Activated CD8-positive, alpha-beta memory T cell treated with anti-CD3 and anti-CD28 coated beads, Interleukin-2, amount 50 U/mL, for 48 hours (primary cell): ENCODE measurements at regions not wholly inside any gene's neighbourhood (a gene's known extent, or its start where the extent isn't known, plus 50 kb on each side); places are given as distances from the start of the nearest gene placed in this dataset.
"Not testable (repeated sequence)": the region's sequence is repeated elsewhere in the genome, so short reads cannot be mapped to it uniquely, and the experiment has no call there.

Source experiments
- DNase-seq: peaks from one replicate; pipeline ENCODE4 v3.0.0-alpha.2; 2020

DNA sequence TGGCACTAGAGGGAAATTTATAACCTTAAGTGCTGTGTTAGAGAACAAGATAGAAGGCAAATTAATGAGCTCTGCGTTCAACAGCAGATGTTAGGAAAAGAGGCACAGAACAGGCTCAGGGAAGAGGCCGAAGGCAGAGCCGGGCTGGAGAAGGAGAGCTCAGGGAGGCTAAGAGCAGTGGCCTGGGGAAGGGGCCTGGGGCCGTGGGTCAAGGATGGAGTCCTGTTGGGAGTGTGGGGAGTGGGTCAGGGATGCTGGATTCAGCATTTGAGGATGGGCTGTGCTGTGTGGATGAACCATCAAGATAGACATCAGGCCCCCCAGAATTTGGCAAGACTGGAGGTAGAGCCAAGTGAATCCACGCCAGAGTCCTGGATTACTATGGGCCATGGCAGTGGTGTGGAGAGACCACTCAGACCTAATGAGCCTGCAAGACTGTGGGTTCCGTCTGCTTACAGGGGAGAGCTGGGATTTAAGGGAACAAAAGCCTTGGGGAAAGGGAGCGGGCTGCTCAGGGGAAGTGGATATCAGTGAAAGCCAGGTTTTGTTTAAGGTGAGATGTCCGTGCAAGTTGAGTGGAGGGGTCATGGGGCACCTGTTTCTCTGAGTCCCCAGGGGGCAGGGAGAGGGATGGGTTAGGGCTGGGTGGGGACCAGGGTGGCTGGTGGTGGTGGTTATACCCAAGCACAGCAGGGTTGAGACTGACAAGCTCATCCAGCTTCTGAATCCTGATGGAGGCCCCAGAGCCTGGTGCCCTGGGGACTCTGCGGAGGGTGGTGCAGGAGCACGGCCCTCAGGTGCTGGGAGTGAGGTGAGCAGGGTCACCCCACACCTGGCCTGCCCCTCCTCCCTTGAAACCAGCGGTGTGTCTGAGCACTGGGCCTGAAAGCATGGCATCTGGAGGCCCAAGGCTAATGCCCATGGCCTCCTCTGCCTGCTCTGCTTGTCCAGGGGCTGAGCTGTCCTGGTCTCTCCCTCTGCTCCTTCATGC, 101.7 kb downstream of the BMS1 start:
- DNase-seq: no peak

DNA sequence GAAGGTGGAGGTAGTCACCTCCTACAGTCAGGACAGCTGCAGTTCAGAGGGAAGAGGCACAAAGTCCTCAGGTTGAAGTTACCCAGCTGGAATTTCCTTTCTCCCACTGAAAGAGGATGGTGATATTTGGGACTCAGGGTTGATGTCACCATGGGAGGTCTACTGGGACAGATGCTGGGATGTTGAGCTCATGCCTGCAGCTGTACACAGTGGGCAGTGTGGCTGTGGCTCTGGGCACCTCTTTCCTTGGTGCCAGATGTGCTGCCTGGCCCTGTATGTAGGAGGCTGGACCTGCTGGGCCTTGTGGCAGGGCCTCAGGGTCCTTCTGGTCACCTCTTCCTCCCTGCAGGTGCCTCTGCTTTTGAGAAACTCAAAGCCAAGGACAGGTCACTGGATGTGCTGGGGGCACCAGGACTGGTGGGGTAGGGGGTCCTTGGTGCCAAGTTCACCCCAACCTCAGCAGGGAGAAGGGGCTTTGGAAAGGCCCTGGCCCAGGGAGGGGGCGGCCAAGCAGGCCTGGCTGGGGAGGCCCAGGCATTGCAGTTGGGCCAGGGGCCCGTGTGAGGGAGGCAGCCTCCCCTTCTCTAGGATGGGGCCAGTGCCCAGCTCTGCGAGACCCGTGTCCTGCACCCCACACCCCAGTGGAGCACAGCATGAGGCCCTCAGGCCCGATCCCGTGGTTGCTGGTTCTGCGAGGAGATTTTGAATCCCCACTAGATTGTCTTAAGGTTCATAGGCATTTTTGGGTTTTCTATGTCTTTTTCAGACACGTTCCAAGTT, 103.1 kb downstream of the BMS1 start:
- peak; percentile 29 for DNase-seq

DNA sequence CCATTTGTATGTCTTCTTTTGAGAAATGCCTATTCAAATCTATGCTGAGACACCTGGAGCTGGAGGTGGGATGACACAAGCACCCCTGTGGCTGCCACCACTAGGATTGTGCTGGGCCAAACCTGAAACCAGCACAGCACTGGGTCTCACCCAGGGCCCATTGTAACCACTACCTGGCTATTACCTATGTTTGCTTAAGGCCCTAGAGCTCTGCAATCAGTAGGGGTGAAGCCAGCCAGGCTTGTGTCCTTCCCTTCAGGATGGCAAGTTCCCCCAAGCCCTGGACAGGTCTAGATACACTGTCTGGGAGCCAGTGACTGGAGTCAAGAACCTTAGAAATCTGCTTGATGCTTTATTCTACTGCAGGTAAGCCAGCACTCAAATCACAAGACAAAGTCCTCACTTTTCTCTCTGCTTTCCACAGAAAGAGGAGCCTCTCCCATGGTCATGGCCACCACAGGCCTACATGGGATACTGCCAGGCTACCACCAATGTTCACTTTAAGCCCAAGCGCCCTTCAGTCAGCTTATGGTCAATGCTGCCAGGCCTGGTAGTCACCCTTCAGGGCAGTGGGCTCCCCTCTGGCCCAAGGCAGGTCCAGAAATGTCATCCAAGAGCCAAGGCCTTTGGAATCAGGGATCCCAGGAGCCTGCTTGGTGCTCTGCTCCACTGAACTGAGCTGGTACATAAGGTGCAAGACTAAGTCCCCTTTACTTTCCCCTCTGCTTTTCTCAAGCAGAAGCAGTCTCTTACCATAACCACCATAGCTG, 105.3 kb downstream of the BMS1 start:
- no peak for DNase-seq

DNA sequence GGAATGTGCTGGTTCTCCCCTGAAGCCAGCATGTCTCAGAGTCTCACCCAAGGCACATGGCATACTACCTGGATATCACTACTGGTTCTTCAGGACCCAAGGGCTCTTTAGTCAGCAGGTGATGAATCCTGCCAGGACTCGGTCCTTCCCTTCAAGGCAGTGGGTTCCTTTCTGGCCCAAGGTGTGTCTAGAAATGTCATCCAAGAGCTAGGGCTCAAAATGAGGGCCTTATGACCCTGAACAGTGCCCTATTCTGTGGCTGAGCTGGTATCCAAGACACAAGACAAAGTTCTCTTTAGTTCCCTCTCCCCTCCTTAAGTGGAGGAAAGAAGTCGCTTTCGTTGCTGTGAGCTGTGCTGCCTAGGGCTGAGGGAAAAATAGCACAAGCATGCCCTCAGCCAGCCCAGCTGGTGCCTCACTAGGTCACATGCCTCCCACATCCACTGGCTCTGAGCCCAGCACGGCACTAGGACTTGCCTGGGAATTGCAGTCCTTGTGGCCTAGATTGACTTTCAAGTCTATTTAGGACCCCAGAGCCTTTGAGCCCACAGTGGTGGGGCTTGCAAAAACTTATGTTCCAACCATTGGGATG, 106.0 kb downstream of the BMS1 start:
- peak; percentile 23 for DNase-seq

DNA sequence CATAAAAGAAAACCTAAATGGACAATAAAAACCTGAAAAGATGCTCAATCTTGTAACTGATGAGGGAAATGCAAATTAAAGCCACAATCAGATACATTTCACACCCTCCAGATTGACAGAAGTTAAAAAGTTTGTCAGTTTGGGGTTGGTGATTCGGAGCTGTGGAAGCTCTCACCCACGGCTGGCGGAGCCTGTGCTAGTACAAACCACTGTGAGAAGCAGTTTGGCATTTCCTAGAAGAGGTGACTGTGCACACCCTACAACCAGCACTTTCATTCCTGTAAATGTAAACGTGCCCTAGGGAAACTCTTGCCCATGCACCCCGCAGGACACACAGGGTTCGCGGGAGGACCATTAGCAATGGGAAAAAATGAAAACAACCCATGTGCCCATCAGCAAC, 114.1 kb downstream of the BMS1 start:
- no peak for DNase-seq

DNA sequence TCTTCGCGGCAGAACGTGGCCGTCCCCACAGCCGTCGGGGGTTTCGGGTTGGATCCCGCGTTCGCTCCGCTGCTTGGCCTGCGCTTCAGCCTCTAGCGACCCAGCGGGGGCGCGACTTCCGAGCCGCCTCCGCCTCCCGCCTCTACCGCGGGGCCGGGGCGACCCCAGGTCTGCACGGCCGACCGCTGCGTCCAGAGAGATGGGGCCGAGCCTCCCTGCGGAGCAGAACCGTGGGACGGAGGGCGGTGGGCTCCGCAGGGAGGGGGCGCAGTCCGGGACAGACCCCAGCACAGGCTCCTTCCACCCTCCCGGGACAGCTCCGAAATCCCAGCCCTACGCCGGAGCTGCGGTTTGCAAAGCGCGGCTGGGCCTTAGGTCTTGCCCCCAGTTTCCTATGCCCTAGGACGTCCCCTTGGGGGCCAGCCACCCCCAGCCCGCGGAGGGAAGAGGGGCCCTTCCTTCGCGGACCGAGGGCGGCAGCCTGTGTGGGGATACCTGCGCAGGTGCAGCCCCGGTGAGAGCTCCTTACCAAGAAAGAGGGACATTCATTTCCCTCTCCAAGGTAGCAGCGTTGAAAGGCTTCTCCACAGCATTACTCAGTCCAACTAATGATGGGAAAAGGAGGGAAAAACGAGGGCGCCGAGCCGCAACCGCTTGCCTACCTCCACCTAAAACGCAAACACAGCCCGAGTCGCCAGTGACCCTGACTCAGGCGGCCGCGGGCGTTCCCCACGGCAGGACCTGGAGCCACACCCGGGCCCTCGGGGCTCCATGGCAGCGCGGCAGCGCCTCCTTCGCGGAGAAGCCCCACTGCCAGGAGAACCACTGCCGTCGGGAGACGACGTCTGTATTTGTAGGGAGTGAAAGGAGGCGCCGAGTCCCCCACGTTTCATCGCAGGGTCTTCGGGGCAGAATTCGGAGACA, 115.7 kb downstream of the BMS1 start:
- DNase-seq: no peak

DNA sequence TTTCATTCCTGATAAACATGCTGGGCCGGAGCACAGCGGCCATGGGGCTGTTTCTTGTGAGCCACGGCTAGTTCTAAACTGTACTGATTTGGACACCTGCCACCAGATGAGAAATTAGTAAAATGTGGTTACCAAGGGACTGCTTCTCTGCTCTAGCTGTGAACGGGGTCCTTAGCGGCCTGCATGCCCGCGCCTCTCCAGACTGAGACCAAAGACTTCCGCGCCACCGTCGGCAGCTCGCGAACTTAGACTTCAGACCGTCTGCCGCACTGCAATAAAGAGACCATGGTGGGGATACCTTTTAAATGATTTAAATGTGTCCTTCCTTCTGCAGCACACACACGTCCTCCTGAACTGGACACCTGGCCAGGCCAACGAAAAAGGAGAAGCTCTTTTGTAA, 116.4 kb downstream of the BMS1 start:
- no peak for DNase-seq

DNA sequence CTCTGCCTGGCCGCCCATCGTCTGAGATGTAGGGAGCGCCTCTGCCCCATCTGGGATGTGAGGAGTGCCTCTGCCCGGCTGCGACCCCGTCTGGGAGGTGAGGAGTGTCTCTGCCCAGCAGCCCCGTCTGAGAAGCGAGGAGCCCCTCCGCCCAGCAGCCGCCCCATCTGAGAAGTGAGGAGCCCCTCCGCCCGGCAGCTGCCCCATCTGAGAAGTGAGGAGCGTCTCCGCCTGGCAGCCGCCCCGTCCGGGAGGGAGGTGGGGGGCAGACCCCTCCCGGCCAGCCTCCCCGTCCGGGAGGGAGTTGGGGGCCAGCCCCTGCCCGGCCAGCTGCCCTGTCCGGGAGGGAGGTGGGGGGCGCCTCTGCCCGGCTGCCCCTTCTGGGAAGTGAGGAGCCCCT, 117.8 kb downstream of the BMS1 start:
- DNase-seq: not testable (repeated sequence)

DNA sequence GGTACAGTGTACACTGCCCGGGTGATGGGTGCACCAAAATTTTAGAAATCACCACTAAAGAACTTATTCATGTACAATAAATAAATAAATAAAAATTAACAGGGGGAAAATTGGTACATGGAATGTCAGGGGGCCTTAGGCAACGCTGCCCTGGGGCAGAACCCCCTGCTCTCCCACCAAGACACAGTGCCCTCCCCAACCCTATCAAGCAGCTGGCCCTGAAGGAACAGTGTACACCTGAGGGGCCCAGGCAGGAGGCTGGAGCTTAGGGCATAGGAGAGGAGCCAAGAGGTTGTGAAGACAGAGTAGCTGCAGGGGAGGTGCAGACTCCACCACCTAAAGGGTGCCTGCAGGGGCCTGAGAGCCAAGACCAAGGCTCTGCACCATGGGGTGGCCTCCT, 128.8 kb downstream of the BMS1 start:
- no peak for DNase-seq

DNA sequence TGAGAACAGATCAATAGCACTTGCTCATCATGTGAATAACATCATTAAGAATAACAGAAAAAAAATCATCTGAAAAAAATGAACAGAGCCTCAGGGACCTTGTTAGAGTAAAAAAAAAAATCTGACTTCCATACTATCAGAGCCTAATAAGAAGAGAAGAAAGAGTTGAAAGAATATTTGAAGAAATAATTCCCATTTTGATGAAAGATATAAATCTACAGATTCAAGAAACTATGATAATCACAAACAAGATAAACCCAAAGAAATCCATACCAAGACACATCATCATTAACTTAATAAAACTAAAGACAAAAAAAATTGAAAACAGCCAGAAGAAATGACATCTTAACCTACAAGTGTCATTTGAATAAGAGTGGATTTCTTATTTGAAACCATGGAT, 134.4 kb downstream of the BMS1 start:
- DNase-seq: no peak

DNA sequence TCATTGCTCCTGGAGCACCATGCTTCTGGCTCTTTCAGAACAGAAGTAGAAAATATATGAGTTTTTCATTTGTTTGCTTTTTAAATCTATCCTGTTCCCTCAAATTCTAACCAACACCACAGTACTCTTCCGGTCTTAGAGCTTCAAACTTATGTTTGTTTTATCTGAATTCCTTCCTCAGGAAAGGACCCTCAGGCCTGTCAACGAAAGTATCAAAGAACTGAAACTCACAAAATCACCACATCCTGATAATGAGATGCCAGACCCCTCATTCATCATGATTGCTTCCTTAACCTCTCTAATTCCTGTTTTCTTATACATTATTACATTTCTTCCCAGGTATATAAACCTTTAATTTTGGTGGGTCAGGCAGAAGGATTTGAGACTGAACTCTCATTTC, 135.2 kb downstream of the BMS1 start:
- DNase-seq: no peak

DNA sequence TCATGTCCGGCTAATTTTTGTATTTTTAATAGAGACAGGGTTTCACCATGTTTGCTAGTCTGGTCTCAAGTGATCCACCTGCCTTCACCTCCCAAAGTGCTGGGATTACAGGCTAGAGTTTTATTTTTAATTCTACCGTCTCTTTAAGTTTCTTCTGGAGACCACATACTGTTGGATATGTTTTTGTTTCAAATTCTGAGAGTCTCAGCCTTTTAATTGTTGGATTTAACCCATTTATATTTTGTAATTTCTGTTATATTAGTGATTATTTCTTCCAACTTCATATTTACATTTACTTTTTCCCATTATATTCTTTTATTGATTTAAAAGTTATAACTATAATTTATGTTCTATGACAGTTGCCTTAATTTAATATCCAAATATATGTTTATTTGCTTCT, 139.4 kb downstream of the BMS1 start:
- DNase-seq: no peak

DNA sequence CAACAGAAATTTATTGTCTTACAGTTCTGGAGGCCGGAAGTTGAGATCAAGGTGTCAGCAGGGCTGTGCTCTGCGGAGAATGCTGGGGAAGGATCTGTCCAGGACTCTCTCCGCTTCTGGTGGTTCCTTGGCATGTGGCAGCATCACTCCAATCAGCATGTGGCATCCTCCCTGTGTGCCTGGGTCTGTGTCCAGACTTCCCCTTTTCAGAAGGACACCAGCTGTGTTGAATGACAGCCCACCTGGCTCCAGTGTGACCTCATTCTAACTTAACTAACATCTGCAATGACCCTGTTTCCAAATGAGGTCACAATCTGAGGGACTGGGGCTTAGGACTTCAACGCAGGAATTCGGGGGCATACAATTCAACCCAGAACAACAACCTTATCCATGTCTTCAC, 141.9 kb downstream of the BMS1 start:
- no peak for DNase-seq

DNA sequence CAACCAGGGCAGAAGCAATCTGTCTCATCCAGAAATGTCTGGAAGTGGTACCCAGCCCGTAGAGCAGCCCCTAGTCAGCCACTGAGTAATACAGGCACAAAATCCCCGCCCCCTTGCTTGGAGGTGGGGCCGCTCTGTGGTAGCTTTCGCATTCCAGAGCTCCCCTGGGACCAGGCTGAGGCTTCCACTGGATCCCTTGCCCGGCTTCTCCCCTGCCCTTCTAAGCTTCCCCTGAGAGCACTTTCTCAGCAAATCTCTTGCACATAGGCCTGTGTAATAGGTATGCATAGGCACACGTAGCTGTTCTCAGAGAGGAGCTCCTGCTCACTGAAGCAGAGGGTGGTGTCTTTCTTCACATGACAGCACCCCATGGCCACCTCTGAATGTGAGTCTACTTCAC, 144.2 kb downstream of the BMS1 start:
- DNase-seq: no peak

DNA sequence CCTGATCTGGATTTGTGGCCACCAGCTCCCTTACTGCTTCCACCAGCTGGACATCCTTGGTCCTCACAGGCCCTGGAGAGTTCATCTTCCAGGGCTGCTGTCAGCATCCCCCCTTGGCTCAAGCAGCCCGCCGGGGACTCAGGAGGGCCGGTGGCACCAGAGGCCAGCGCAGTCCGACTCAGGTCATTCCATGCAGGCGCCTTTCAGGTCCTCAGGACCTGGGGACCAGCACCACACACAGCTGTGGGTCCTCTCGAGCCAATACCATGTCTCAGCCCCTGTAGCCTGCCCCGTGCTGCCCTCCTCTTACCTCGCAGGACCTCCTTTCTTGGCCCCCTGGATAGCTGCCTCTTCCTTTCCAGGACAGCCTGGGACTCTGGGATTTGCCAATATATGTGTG, 145.5 kb downstream of the BMS1 start:
- DNase-seq: no peak

DNA sequence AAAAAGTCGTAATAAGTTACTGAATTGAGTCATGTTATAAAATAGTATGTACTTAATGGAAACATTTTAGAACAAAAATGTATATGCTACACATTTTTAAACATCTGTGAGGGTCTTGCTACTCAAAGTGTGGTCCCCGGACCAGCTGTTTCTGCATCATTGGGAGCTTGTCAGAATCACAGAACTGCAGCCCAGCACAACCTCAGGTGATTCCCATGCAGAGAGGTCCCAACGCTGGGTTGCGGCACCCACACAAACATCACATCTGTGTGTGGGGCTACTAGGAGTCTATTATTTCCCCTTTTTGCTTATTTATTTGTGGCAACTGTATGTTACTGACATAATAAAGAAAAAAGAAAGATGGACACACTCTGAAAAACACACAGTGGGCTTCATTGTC, 146.6 kb downstream of the BMS1 start:
- no peak for DNase-seq

DNA sequence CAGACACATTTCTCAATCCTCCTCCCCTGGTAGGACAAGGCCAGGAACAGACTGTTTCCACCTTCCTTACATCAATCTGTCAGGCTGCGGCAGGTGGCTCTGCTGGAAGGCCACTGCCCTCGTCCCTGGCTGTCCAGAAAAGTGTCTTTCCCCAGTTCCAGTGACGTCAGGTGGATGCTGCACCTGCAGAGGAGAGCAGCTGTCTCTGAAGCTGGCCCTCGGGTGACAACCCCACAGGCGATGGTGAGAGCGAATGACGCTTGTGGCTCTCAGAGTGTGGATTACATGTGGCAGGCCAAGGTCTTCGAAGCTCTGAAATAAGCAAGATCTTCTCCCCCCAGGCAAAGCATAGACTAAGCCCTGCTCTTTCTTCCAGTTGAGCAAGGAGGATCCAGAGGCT, 146.9 kb upstream of the RET start:
- DNase-seq: no peak

DNA sequence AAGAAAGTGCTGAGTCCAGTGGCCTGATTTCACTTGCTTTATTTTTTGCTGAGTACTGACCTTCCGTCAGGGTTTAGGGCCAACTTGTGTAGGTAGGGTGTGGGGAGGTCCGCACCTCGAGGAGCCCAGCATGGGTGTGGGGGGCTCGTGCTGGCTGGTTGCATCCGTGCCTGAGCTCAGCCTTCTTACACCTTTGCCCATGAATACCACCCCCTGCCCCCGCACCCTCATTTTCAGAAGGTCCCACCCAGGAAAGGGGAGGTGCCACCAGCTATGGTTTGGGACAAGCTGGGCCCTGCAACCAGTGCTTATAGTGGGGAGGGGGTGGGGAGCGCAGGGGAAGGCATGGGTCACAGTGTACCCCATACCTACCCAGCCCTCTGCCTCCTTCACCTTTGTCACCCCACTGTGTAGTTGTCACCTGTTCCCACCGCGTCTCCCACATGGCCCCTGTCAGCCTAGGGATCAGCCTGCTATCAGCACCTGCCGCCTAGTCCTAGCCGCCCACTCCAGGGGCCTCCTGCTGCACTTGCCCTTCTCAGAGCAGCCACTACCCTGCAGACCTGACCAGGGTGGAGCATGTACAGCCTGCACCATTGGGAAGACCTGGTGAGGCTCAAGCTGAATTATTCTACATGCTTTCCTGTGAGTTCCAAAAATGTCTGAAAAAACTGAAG, 146.2 kb upstream of the RET start:
- DNase-seq: no peak

DNA sequence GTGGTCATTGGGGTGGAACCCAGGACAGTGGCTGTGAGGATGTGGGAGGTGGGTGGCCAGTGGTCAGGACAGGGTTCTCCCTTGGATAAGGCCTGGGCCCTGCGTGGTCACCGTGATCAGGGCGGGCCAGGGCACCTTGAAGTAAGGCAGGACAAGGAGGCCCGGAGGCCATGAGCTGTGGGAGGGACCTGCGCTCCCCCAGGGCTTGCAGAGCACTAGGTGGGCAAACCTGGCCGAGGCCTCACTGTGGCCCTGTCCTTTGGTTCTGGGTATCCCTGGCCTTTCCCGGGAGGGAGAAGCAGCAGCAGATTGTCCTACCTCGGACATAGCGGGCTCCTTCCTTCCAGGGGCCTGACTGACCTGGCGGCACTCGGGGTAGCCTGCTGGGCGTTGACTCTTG, 144.8 kb upstream of the RET start:
- DNase-seq: no peak

DNA sequence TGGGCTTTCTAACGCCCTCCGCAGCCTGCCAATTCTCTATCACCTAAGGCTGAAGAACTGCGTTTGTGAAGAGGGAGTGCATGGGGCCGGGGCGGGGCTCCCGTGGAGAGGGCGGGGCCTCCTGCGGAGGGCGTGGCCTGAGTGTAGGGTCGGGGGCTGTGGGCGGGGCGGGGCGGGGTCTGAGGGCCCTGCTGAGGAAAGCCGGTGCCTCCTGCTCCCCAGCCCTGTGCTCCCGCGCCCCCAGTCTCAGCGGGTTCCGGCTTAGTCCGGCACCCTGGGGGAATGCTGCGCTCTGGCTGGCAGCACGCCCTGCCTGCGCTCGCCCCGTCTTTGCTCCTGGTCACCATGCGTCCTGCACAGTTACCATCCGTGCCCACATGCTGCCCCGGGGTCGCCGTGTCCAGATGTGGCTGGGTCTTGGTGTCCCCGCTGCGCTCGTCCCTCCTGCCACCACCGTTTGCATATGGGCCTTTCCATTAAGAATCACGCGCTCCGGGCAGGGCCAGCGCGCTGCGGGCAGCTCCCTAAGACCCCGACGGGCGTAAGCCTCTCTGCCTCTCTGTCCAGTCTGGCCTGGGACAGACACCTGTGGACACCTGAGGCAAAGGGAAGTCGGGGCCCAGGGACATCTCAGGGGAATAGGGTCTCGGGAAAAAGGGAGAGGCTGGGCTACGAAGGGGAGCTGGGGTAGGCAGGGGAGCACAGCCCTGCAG, 144.0 kb upstream of the RET start:
- peak; percentile 72 for DNase-seq
